ENCODE measurements at regions not wholly inside any gene's neighbourhood (a gene's known extent, or its start where the extent isn't known, plus 50 kb on each side); places are given as distances from the start of the nearest gene placed in this dataset.

DNA sequence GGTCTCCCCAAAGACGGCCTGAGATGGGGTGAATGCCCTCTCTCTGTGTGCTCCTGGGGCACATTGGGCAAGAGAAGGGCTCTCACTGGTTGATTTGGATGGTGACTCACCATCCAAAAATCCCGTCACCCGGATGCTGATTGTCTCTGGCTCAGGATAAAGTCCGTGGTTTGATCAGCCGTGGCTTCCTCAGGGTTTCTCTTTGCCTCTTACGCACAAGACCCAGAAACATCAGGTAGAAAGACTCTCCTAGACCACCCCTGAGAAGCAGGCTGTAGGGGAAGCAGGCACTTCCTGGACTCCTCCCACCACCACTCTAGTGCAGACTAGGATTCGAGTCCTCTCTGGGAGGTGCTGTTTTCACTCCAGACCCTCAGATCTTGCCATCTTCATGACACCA is 176.1 kb upstream of the NCAM1 start:
- no peak for DNase-seq (ENCODE audit: low spot score)
- TF ChIP-seq CTCF (IDR thresholded peaks at IDR 0.05), result no peak
- no peak for ATAC-seq (ENCODE audit: low FRiP score)

DNA sequence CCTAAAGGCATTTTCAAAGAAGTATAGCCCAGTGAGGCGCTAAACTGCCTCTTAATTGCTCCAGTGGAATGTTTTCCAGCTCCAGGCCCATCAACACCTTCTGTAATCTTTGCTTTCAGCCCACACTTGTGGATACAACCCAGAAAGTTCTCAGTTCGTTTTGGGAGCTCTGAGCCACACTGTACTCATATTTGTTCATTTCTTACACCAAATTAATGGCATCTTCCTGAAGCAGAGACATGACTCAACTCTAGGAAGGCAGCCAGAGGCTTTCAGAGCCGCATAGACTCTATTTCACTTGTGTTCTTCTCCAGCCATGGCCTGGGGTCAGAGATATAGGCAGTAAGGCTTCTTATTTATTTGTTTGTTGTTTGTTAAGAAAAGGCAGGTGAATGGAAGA is 175.5 kb upstream of the NCAM1 start:
- no peak for TF ChIP-seq CTCF (IDR thresholded peaks at IDR 0.05)
- ATAC-seq (ENCODE audit: low FRiP score), result no peak
- no peak for DNase-seq (ENCODE audit: low spot score)

DNA sequence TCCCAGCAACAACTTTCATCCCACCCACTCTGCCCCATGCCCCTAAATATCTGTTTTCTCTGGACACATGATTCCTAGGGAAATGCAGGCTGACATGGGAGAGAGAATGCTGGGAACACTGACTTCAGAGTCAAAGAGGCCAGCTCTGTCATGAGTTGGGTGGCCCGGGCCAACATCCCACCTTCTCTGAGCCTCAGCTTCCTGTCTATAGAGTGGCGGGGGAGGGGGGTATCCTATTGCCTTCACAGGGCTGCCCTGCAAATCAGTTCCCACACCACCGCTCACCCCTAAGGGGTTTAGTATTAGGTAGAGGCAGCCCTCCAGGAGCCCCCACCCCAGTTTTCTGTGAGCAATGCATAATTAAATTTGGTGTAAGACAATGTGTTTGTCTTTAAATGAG is 175.0 kb upstream of the NCAM1 start:
- DNase-seq (ENCODE audit: low spot score), result no peak
- ATAC-seq (ENCODE audit: low FRiP score), result no peak
- no peak for TF ChIP-seq CTCF (IDR thresholded peaks at IDR 0.05)

DNA sequence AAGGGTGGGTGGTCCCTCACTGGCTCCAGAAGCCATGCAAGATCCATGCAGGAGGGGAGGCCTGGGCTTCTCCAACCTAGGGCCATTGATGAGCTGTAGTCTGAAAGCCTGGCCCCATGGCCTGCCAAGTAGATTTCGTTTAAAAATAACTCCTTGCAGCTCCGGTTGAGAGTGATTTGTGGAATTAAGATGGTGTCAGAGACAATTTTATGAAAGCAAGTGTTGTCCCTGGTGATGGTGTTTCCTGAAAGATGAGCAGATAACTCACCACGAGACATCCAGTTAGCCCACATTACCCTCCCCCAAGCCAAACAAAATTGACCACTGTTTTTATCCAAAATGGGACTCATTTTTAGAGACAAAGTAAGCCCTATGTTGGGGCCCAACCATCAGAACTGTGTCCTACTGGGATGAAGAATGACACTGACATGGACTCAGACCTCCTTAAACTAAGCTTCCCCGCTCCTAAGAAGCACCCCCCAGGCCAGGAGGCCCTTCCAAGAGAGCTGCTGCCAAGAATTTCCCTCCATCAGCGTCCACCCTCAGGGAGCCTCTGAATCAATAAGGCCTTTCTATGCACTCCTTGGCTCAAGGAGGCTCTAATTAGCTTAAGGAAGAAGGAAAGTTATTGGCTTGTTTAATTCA is 174.2 kb upstream of the NCAM1 start:
- TF ChIP-seq CTCF (IDR thresholded peaks at IDR 0.05), result no peak
- ATAC-seq (ENCODE audit: low FRiP score) (no peak), DNase-seq (ENCODE audit: low spot score) (no peak)

DNA sequence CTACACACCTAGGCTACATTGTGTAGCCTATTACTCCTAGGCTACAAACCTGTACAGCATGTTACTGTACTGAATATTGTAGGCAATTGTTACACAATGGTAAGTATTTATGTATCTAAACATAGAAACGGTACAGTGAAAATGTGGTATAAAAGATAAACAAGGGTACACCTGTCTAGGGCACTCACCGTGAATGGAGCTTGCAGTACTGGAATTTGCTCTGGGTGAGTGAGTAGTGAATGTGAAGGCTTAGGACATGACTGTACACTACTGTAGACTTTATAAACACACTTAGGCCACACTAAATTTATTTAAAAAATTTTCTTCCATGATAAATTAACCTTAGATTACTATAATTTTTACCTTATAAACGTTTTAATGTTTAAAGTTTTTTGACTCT is 171.7 kb upstream of the NCAM1 start:
- DNase-seq (ENCODE audit: low spot score) (no peak), ATAC-seq (ENCODE audit: low FRiP score) (no peak)
- TF ChIP-seq CTCF (IDR thresholded peaks at IDR 0.05), result no peak

- ATAC-seq (ENCODE audit: low FRiP score) (no peak), DNase-seq (ENCODE audit: low spot score) (no peak)
- TF ChIP-seq CTCF (IDR thresholded peaks at IDR 0.05), result no peak
Measured at GRCh38 chr11:112790286-112790685, 170.9 kb upstream of the NCAM1 start.

- ATAC-seq (ENCODE audit: low FRiP score) (no peak), DNase-seq (ENCODE audit: low spot score) (no peak)
- no peak for TF ChIP-seq CTCF (IDR thresholded peaks at IDR 0.05)
Measured at GRCh38 chr11:112792070-112792469, 169.2 kb upstream of the NCAM1 start.

Measured in omental fat pad (tissue), 3 donors.